Motor neuron (in vitro differentiated cells): ENCODE measurements at regions not wholly inside any gene's neighbourhood (a gene's known extent, or its start where the extent isn't known, plus 50 kb on each side); places are given as distances from the start of the nearest gene placed in this dataset.

Experiments used
- ATAC-seq, 8 experiments: fragments of 200-7000 bp; cut with Tn5 transposase; replicated peaks in 6 of 8; 2 replicates each; pipeline ENCODE4 v1.8.0; 2021; ENCODE audit warnings: mild to moderate bottlenecking in 8 of 8, moderate library complexity in 8 of 8
- H3K27ac ChIP-seq, 2 donors: fragments of 250-450 bp; sonication (Bioruptor Pico); 2 replicates each; pipeline ENCODE4 v1.9.0; 2021; ENCODE audit warnings: antibody characterized with exemption in 2 of 2, mild to moderate bottlenecking in 2 of 2, moderate library complexity in 1 of 2
- H3K4me1 ChIP-seq, 2 donors: fragments of 250-450 bp; sonication (Bioruptor Pico); replicated peaks in 1 of 2; 2 replicates each; pipeline ENCODE4 v1.6.1; 2021; ENCODE audit warnings: antibody characterized with exemption in 2 of 2, mild to moderate bottlenecking in 2 of 2, moderate library complexity in 1 of 2
- H3K4me3 ChIP-seq, 5 donors: fragments of 250-450 bp; sonication (Bioruptor Pico); 2 replicates each; pipeline ENCODE4 v1.9.0; 2021; ENCODE audit warnings: antibody characterized with exemption in 5 of 5, mild to moderate bottlenecking in 5 of 5, moderate library complexity in 4 of 5
- WGBS, 10 experiments: fragments of 450-650 bp; shearing (Covaris generic); methylation state at CpG; one replicate each; pipeline ENCODE4 v1.0.0; 2022; 5-methylcytosine and 5-hydroxymethylcytosine counted together
- in situ Hi-C, 9 experiments: fragments of 400-800 bp; cut with MboI; loops; one replicate each; pipeline ENCODE4 v1.15.0; 2021; ENCODE audit warnings: low sequenced_read_pairs in 9 of 9, low pct_unique_long_range_greater_than_20kb in 2 of 9; ENCODE audit not compliant: unreplicated experiment in 9 of 9

DNA sequence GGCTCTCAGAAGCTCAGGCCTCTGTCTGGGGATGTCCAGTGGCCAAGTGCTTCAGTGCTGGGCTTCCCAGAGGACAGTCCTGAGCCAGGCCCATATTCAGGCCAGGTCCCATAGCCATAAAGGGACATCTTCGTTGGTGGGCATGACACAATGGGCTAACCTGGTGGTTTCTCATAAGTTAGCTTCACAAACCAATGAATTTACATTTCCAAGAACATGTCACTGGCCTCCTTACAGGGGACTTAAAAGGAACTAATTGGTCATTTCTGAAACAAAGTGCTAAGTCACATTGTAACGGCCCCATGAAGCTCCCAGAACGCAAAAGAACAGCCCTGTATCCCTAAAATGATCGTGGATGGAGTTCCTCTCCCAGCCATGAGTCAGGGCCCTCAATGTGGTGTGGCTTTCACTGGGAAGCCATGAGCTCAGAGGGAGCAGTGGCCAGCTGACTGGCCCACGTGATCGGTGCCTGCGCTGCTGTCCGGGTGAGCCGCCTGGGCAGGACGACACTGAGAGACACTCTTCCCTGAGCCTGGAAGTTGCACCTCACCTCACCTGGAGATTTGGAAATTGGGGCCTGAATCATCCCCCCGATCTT is 163.7 kb upstream of the APCDD1 start:
- ATAC-seq: no peak
- no peaks in the 10 kb centered on the region for H3K4me1 ChIP-seq
- WGBS, 10 experiments: 83 to 100% (median 90%) methylated on average over 1 to 7 of the region's 11 CpGs; no CpG with 5 or more reads in 3 of the 10 experiments
- H3K4me3 ChIP-seq: no peak overlapping the region
- no peak overlapping the region for H3K27ac ChIP-seq
- in situ Hi-C loops: no loop called here

DNA sequence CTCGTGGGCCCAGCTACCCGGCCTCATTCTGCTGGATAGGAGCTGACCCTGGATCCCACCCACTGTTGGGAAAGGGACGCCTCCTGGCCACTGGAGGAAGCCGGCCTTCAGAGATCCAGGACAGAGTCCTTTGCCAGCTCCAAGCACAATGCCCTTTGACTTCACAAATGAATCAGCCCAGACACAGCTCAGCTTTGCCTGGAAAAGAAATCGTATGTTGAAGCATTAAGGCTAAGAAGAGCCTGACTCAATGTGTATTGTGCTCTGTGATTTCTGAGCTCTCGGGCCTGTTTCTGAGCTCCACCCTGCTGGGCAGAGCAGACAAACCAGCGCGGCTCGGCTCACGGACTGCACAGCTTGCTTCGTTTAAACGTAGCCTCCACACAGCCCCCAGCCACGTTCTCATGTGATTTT is 162.9 kb upstream of the APCDD1 start:
- Histone ChIP-seq H3K4me3 (no peak overlapping the region), H3K27ac (no peak overlapping the region), H3K4me1 (no peaks in the 10 kb centered on the region)
- peak in 3 of 8 experiments; percentile 36 to 75 (median 74) for ATAC-seq
- 10 to 100% (median 88%) methylated on average over 1 to 13 of the region's 13 CpGs; no CpG with 5 or more reads in 1 of the 10 experiments for WGBS, 10 experiments
- in situ Hi-C loops: no loop called here

DNA sequence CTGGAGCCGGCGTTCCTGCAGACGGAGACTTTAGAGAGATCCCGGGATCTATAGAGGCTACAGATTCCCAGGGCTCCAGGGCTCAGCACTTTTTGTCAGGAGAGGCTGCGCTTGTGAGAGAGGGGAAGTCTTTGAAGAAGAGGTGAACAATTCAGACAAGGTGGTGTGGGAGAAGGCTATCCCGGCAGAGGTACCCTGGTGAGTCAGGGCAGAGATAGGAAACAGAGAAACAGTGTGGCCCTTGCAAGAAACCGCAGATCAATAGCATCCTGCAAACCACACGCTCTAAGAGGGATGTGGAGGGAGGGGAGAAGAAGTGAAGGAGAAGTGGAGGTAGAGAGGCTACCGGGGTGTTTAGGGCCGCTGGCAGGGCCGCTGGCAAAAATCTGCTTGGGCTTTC is 160.5 kb upstream of the APCDD1 start:
- Histone ChIP-seq H3K27ac (no peak overlapping the region), H3K4me3 (no peak overlapping the region), H3K4me1 (no peaks in the 10 kb centered on the region)
- no peak for ATAC-seq
- in situ Hi-C loops: no loop called here
- 90 to 100% (median 100%) methylated on average over 1 to 6 of the region's 11 CpGs; no CpG with 5 or more reads in 2 of the 10 experiments for WGBS, 10 experiments

DNA sequence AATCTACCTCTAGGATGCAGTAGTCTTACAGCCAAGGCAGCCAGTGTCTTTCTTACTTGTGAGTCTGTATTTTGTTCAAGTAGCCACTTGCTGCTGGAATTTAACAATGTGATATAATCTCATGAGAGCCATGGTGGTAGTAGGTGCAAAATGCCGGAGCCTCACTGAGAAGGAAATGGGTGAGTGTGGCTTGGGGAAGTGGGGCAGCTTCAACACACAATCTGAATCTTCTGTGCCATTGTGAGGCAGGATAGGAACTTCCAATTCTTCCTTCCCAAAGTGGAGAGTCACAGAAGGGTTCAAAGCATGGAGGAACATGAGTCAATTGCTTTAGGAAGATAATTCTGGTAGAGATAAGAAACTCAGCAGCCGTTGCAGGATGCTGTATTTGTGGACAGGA is 158.7 kb upstream of the APCDD1 start:
- ATAC-seq: no peak
- Histone ChIP-seq H3K4me3 (no peak overlapping the region), H3K4me1 (no peaks in the 10 kb centered on the region), H3K27ac (no peak overlapping the region)
- in situ Hi-C loops: no loop called here
- 83 to 100% (median 100%) methylated on average over 1 to 2 of the region's 2 CpGs; no CpG with 5 or more reads in 1 of the 10 experiments for WGBS, 10 experiments

DNA sequence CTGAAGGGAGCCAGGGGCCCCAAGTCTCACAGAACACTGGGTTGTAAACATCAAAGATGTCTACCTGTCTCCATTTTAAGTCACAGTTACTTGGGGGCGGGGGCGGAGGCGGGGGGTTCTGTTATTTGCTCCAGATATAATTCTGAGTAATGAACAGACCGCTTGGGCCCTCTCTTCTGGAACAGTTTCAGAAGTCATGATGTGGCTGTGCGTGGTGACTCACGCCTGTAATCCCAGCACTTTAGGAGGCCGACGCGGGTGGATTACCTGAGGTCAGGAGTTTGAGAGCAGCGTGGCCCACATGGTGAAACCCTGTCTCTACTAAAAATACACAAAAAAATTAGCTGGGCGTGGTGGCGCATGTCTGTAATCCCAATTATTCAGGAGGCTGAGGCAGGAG is 157.9 kb upstream of the APCDD1 start:
- in situ Hi-C loops: no loop called here
- no peak overlapping the region for H3K4me3 ChIP-seq

DNA sequence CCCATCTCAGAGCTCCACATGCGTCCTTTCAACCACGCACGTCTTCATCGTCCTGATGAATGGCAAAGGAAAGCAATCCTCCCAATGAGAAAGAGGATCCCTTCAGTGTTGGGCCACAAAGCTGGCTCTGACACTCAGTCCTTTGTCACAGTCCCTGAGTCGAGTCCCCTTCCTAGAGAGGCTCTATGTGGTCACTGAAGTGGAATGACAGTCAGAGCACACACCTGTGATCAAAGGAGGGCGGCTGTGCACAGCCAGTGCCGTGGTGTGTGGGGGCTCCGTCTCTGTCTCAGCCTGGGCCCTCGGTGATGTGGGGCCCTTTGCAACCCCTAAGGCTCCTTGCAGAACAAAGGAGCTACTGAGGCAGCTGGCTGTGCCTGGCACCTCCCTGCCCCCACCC is 157.3 kb upstream of the APCDD1 start:
- 20 to 100% (median 55%) methylated on average over 1 to 6 of the region's 9 CpGs; no CpG with 5 or more reads in 4 of the 10 experiments for WGBS, 10 experiments
- in situ Hi-C loops: no loop called here
- Histone ChIP-seq H3K27ac (no peak overlapping the region), H3K4me1 (no peaks in the 10 kb centered on the region), H3K4me3 (no peak overlapping the region)
- ATAC-seq: peak in 2 of 8 experiments; percentile 37 to 48

More for the DNA sequence above, 157.9 kb upstream of the APCDD1 start:
- 87 to 100% (median 90%) methylated on average over 1 to 5 of the region's 12 CpGs; no CpG with 5 or more reads in 5 of the 10 experiments for WGBS, 10 experiments
- H3K27ac ChIP-seq: no peak overlapping the region
- no peak for ATAC-seq
- H3K4me1 ChIP-seq: no peaks in the 10 kb centered on the region

DNA sequence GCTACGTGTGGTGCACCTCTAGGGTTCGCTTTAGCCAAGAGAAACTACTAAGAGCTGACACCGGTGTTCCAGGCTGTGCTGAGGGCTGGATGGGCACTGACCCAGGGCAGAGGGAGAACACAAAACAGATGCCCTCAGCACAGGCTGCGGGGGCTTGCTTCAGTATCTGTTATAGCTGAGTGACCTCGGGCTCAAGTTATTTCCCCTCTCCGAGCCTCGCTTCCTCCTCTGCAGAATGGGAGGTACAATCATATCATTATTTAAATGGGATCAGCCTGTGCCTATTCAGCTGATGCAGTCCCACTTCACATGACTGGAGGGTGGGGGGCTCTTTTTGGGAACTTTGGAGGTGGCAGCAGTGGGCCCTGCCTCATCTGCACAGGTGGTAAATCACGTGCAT is 156.1 kb upstream of the APCDD1 start:
- WGBS, 10 experiments: 40 to 100% (median 90%) methylated on average over 1 to 6 of the region's 8 CpGs; no CpG with 5 or more reads in 2 of the 10 experiments
- in situ Hi-C loops: no loop called here

DNA sequence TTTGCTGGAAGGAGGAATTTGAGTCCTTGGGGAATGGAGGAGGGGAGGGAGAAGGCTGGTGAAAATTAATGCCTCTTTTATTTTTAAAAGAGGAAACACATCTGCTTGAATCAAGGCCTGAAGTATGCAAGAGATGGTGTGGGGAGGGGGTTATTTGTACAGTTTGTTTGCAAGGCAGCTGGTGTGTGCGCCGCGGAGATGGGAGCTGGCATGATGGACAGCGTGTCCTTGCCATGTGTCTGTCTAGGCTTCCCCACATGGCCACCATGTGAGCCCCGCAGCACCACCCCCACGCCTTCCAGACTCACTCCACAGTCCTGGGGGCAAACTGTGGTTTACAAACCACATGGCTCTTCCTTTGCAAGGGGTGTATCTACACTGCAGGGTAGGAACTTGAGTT is 154.8 kb upstream of the APCDD1 start:
- 18 to 100% (median 89%) methylated on average over 3 to 5 of the region's 6 CpGs; no CpG with 5 or more reads in 5 of the 10 experiments for WGBS, 10 experiments
- Histone ChIP-seq H3K27ac (no peak overlapping the region), H3K4me3 (no peak overlapping the region), H3K4me1 (peaks cover 2 to 8% of the 10 kb centered on the region in 2 donors)
- in situ Hi-C loops: loop anchor here in 1 of 9 experiments (25.0 kb wide), 1 partner anchor 87 kb away; no protein-coding TSS in a partner anchor
- peak in 4 of 8 experiments; percentile 25 to 95 (median 88) for ATAC-seq

More for the DNA sequence above, 156.1 kb upstream of the APCDD1 start:
- ATAC-seq: no peak
- no peak overlapping the region for H3K27ac ChIP-seq
- H3K4me3 ChIP-seq: no peak overlapping the region
- no peaks in the 10 kb centered on the region for H3K4me1 ChIP-seq

DNA sequence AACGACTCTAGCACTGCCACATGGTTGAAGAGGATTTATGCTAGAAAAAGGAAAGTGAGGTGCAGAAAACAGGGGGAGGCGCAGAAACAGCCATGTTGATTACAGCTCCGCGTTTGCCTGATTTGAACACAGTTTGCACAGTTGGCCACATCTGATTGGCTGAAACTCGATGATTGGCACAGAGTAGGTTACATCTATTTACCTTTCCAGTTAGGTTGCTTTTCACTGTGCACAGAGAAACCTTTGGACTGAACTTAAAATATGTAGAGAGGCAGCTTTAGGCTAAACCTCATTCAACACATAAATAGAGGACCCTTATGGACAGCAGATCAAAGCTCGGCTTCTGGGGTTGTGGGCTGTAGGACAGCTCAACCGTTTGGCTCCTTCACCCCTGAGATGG is 153.7 kb upstream of the APCDD1 start:
- Histone ChIP-seq H3K4me3 (no peak overlapping the region), H3K27ac (no peak overlapping the region), H3K4me1 (peaks cover 6 to 12% of the 10 kb centered on the region in 2 donors)
- WGBS, 10 experiments: 60 to 100% (median 93%) methylated on average over 2 to 7 of the region's 7 CpGs; no CpG with 5 or more reads in 1 of the 10 experiments
- no peak for ATAC-seq
- in situ Hi-C loops: loop anchor here in 1 of 9 experiments (25.0 kb wide), 1 partner anchor 88 kb away; no protein-coding TSS in a partner anchor

DNA sequence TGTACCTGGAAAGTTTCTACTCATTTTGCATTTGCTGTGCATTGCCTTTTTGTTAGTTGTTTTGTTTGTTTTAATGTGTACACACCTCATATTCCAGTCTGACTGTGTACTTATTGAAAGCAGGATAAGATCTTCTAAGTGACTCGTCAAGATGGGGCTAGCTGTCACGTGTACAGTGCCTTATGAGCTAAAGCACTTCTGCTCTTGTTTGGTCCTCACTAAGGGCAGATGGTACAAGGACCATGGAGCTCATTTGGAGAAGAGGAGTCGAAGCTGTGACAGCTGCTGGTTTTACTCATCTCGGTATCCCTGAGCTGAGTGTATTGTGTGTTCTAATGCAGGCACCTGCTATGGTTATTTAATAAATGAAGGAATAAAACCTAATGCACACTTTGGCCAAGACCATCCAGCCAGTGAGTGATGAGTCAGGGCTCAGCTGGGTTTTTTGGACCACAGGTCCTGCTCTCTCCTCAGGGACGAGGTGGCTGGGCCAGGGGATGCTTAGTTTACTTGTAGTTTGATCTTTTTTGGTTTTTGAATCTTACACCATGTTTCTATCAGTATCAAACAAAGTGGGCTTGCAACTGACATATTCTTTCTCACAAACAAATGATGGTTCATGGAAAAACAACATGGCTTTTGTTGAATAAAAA is 152.5 kb upstream of the APCDD1 start:
- H3K27ac ChIP-seq: no peak overlapping the region
- in situ Hi-C loops: loop anchor here in 1 of 9 experiments (25.0 kb wide), 1 partner anchor 90 kb away; no protein-coding TSS in a partner anchor
- ATAC-seq: no peak
- 76 to 100% (median 87%) methylated on average over 1 to 5 of the region's 5 CpGs for WGBS, 10 experiments
- H3K4me1 ChIP-seq: peaks cover 6 to 12% of the 10 kb centered on the region in 2 donors
- H3K4me3 ChIP-seq: no peak overlapping the region

DNA sequence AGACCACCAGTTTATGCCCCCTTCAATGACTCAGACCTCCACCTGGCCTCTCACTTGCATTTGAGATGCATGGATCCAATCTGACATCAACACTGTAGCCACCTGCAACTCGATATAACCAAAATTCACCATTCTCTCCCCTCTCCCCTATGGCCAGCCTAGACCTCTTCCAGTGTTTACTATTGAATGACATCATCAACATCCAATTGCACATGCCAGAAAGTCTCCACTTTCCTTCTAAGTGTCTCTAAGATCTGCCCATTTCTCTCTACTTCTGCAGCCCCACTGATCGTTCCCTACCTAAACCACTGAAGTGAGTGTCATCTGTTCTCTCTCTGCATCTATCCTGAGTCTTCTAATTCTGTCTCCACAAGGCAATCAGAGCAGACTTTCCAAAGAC is 151.3 kb upstream of the APCDD1 start:
- ATAC-seq: no peak
- in situ Hi-C loops: loop anchor here in 1 of 9 experiments (25.0 kb wide), 1 partner anchor 91 kb away; no protein-coding TSS in a partner anchor
- Histone ChIP-seq H3K4me1 (peaks cover 6 to 12% of the 10 kb centered on the region in 2 donors), H3K27ac (no peak overlapping the region), H3K4me3 (no peak overlapping the region)
- WGBS, 10 experiments: 78 to 100% (median 90%) methylated on average over 1 to 2 of the region's 2 CpGs; no CpG with 5 or more reads in 3 of the 10 experiments

DNA sequence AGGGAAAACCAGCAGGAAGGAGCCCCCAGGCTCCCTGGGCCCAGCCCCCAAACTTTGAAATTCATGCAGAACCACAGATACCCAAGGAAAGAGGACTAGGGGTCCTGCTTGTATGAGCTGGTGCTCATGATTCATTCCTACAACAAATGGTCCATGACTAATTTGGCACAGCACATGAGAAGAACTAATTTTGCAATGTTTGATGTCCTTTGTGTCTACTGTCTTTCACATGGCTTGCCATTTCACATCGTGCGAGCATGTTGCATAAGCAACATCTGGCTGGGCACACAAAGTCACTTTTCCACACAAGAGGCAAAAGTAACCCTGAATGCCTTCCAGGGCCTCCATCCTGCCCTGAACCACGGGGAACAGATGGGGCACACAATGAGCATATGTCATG is 149.6 kb upstream of the APCDD1 start:
- Histone ChIP-seq H3K4me1 (peaks cover 6 to 12% of the 10 kb centered on the region in 2 donors), H3K27ac (peak overlapping the region in 1 of 2 donors; percentile 52), H3K4me3 (no peak overlapping the region)
- in situ Hi-C loops: loop anchor here in 1 of 9 experiments (25.0 kb wide), 1 partner anchor 93 kb away; no protein-coding TSS in a partner anchor
- WGBS, 10 experiments: 14 to 90% (median 51%) methylated on average over 1 to 3 of the region's 3 CpGs; no CpG with 5 or more reads in 6 of the 10 experiments
- peak in 7 of 8 experiments; percentile 52 to 93 (median 77) for ATAC-seq

DNA sequence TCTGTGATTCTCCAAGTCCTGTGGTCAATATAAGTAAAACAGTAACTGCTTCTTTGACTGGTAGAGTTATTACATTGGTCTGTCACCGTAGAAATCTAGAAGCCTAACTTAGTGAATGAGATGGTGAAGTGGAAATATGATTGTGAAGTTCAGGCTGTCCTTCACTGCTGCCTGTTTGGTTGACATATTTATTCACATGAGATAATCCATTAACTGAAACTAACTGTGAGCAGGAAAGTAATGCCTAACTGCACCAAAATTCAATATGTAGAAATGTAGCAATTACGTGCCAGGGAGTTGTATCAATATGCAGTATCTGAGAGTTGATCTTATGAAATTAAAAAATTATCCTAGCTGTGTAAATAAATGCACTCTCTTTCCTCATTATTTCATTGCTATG is 147.7 kb upstream of the APCDD1 start:
- WGBS, 10 experiments: 43 to 100% (median 94%) methylated on average over 1 to 2 of the region's 2 CpGs; no CpG with 5 or more reads in 1 of the 10 experiments
- no peak overlapping the region for H3K27ac ChIP-seq
- H3K4me3 ChIP-seq: no peak overlapping the region
- in situ Hi-C loops: loop anchor here in 1 of 9 experiments (25.0 kb wide), 1 partner anchor 94 kb away; no protein-coding TSS in a partner anchor
- H3K4me1 ChIP-seq: peaks cover 6 to 12% of the 10 kb centered on the region in 2 donors
- ATAC-seq: no peak
